GM18508 (cell line): ENCODE measurements at regions not wholly inside any gene's neighbourhood (a gene's known extent, or its start where the extent isn't known, plus 50 kb on each side); places are given as distances from the start of the nearest gene placed in this dataset.

ENCODE experiments used
- ATAC-seq: cut with Tn5 transposase; IDR thresholded peaks from one replicate; pipeline ENCODE4 v1.9.1; 2021; ENCODE audit warnings: moderate number of reproducible peaks; ENCODE audit not compliant: insufficient read depth, unreplicated experiment

- ATAC-seq, result no peak
These were observed 712.5 kb upstream of the GRAMD2B start for GRCh38 chr5:125710745-125711144.

GRCh38 chr5:125712397-125712796 is 710.8 kb upstream of the GRAMD2B start:
- no peak for ATAC-seq

GRCh38 chr5:125713109-125713805 is 710.0 kb upstream of the GRAMD2B start:
- ATAC-seq, result no peak

GRCh38 chr5:125715216-125715615 is 708.0 kb upstream of the GRAMD2B start:
- no peak for ATAC-seq

DNA sequence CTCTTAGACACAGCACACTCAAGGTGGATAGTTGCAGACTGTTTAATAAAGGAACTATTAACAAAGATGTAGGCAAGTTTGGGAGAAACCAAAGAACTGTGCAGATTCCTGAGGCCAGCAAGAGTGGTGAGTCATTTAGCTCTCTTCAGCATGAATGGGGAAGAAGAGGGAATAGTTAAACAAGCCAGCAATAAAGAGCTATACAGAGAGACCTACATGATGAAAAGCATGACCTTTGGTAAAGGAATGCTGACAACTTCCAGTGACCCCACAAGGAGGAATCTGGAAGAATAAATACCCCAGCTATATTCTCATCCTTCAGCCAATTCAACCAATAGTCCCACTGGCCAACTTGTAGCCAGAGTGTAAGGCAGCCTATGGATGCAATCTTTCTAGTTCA is 706.0 kb upstream of the GRAMD2B start:
- no peak for ATAC-seq

GRCh38 chr5:125719681-125720347 is 703.4 kb upstream of the GRAMD2B start:
- no peak for ATAC-seq

GRCh38 chr5:125720348-125720685 is 702.9 kb upstream of the GRAMD2B start:
- no peak for ATAC-seq

DNA sequence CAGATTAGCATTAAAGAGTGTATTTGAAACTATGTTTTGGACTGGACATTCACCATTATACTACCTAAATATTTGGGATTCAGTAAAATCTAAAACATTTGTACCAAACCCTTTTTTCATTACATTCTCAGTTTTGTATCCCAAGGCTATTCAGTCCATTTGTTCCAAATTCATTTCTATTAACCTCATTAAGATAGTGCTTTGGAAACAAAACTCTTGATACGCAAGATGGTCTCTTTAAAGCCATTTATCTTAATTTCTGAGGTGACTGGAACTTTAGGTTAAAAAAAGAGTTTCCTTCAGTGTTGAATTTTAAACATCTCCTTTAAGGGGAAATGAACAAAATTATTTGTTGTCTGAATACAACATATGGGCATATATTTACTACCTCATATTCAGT is 702.5 kb upstream of the GRAMD2B start:
- no peak for ATAC-seq

DNA sequence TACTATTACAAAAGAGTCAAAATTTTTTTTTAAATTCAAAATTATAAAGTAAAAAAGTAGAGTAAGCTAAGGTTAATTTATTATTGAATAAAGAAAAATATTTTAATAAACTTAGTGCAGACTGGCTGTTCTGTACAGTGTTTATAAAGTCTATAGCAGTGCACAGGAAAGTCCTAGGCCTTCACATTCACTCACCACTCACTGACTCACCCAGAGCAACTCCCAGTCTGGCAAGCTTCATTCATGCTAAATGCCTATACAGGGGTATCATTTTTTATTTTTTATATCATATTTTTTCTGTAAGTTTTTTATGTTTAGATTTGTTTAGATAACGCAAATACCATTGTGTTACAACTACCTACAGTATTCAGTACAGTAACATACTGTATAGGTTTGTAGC is 700.7 kb upstream of the GRAMD2B start:
- no peak for ATAC-seq

- no peak for ATAC-seq
These were observed 697.5 kb upstream of the GRAMD2B start for GRCh38 chr5:125725691-125726090.

GRCh38 chr5:125743939-125744338 is 679.3 kb upstream of the GRAMD2B start:
- no peak for ATAC-seq

GRCh38 chr5:125746917-125747316 is 676.3 kb upstream of the GRAMD2B start:
- no peak for ATAC-seq

GRCh38 chr5:125750147-125750860 is 672.9 kb upstream of the GRAMD2B start:
- ATAC-seq, result no peak

DNA sequence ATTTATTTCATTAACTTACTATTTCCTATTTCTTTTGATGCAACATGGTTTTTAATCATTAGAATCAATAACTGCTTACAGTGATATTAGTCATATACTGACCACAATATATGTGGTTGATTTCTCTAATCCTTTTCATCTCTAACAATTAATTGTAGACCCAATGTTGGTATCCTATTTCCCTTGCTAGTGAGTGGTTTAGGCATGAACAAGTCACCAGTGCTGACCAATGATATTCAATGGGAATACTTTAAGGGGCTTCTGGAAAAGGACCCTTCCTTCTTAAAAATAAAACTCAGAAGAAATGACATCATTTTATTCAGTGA is 672.4 kb upstream of the GRAMD2B start:
- no peak for ATAC-seq

DNA sequence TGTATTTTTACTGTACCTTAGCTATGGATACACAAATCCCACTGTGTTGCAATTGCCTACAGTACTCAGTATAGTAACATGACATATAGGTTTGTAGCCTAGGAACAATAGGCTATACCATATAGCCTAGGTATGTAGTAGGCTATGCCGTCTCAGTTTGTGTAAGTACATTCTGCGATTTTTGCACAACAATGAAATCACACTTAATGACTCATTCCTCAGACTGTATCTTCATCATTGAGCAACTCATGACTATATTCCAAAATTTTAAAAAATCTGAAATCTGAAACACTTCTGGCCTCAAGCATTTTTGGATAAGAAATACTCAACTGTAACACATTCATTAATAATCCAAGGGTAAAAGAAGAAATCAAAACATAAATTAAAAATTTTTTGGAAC is 666.8 kb upstream of the GRAMD2B start:
- no peak for ATAC-seq

- ATAC-seq, result no peak
These were observed 656.5 kb upstream of the GRAMD2B start for GRCh38 chr5:125766706-125767105.

DNA sequence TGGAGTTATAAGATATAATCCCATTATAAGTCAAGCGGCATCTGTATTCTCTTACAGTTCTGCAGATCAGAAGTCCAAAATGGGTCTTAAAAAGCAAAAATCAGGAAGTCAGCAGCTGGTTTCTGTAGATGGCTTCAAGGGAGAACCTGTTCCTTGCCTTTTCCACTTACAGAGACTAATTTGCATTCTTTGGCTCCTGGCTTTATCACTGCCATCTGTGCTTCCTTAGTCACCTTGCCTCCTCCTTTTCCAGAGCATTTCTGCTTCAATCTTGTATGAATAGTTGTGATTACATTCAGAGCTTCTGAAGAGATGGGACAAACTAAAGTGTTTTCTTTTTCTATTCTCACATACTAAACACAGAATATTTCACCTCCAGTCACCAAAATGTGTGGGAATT is 647.3 kb upstream of the GRAMD2B start:
- ATAC-seq, result no peak

DNA sequence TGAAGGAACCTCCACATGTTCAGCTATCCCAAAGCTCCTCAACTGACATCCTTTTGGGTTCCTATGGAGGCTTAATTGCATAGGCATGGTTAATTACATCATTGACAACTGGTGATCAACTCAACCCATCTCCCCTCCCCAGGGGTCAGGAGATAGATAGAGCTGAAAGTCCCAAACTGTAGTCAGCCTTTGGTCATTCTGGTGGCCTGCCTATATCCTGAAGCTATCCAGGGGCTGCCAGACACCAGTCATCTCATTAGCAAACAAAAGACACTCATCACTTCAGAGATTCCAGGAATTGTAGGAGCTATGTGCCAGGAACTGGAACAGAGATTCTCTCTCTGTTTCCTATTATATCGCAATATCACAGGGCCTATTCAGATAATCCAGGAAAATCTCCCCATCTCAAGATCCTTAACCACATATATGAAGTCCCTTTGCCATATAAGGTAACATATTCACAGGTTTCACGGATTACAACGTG is 646.5 kb upstream of the GRAMD2B start:
- ATAC-seq, result no peak

DNA sequence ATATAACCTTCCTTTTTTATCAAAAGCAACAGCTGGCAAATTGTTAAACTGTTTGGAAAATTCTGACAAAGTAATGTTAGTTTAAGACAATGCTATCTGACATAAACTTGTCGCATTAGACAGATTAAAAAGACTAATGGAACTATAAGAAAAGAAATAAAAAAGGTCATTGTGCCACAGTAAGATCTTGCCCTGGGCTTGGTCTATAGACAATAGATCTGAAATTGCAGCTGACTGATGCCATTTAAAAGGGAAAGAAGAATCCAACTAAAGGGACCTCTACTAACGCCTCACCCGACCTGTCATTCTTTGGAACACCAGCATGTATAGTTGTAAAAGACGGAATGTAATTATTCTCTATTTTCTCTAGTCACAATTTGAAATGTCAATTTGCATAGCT is 644.4 kb upstream of the GRAMD2B start:
- ATAC-seq, result no peak

- ATAC-seq, result no peak
These were observed 637.8 kb upstream of the GRAMD2B start for GRCh38 chr5:125785407-125785806.

- no peak for ATAC-seq
These were observed 637.2 kb upstream of the GRAMD2B start for GRCh38 chr5:125786021-125786420.

GRCh38 chr5:125793470-125793869 is 629.7 kb upstream of the GRAMD2B start:
- no peak for ATAC-seq
